Esophagus squamous epithelium (tissue), 4 donors: ENCODE measurements at regions not wholly inside any gene's neighbourhood (a gene's known extent, or its start where the extent isn't known, plus 50 kb on each side); places are given as distances from the start of the nearest gene placed in this dataset.

Source experiments
- POLR2A ChIP-seq, 4 donors: fragments of 450-650 bp; IDR thresholded peaks; one replicate each; pipeline ENCODE4 v1.6.1; 2017; ENCODE audit warnings: antibody characterized with exemption in 4 of 4, mild to moderate bottlenecking in 4 of 4, moderate library complexity in 3 of 4
- TF ChIP-seq, protein P1 (sequence below), 6 experiments: fragments of 450-650 bp in 4 of 6; fragments of 200-600 bp in 2 of 6; sonication (generic) in 2 of 6; IDR thresholded peaks; one replicate each; pipeline ENCODE4 v1.5.1; 2016 to 2019; ENCODE audit warnings: antibody characterized with exemption in 6 of 6, mild to moderate bottlenecking in 4 of 6, moderate library complexity in 4 of 6

DNA sequence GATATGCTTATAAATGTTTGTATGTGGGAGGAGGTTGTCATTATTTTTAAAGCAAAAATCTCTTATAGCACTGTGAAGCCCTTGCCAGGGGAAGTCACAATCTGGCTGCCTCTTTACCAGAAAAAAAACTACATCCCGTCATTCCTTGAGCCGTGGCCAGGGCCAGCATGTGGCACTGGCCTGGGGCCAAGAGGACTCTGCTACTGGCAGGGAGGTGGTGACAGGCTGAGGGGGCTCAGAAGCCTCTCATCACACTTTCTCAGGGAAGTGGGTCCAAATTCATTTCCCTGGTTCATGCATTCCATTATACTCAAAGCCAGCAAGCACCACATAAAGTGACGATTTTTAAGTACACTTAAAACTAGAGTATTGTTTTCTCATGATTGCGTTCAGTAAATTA, 457.3 kb downstream of the ZNF608 start:
- TF ChIP-seq, protein P1, sequence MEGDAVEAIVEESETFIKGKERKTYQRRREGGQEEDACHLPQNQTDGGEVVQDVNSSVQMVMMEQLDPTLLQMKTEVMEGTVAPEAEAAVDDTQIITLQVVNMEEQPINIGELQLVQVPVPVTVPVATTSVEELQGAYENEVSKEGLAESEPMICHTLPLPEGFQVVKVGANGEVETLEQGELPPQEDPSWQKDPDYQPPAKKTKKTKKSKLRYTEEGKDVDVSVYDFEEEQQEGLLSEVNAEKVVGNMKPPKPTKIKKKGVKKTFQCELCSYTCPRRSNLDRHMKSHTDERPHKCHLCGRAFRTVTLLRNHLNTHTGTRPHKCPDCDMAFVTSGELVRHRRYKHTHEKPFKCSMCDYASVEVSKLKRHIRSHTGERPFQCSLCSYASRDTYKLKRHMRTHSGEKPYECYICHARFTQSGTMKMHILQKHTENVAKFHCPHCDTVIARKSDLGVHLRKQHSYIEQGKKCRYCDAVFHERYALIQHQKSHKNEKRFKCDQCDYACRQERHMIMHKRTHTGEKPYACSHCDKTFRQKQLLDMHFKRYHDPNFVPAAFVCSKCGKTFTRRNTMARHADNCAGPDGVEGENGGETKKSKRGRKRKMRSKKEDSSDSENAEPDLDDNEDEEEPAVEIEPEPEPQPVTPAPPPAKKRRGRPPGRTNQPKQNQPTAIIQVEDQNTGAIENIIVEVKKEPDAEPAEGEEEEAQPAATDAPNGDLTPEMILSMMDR (IDR thresholded peaks at IDR 0.05), result no peak
- no peak for TF ChIP-seq POLR2A (IDR thresholded peaks at IDR 0.05)
